HCT116 (cell line): ENCODE measurements at regions not wholly inside any gene's neighbourhood (a gene's known extent, or its start where the extent isn't known, plus 50 kb on each side); places are given as distances from the start of the nearest gene placed in this dataset.

Experiments
- ATAC-seq: fragments of 200-7000 bp; cut with Tn5 transposase; 2 replicates; pipeline ENCODE4 v1.9.1; 2020; ENCODE audit warnings: mild to moderate bottlenecking, moderate library complexity
- BruUV-seq: library from RNA; stranded (reverse); fragments of 400-500 nt; replicated peaks from 2 replicates; lab custom pipeline; 2021; lab: Mats Ljungman, UMichigan
- CTCF ChIA-PET: fragments of 300-600 bp; sonication (Branson Sonifier 250); formaldehyde crosslinking; loops from one replicate; lab custom pipeline; 2021; ENCODE audit warnings: antibody characterized with exemption; lab: Charles Lee
- POLR2A ChIA-PET: fragments of 300-600, 350-600 bp; sonication (Branson Sonifier 250); formaldehyde crosslinking; loops from one replicate; lab custom pipeline; 2021; ENCODE audit warnings: antibody characterized with exemption; lab: Charles Lee
- RAD21 ChIA-PET, 2 experiments: fragments of 300-600 bp; sonication (Branson Sonifier 250); formaldehyde crosslinking; loops; one replicate each; lab custom pipeline; 2023; ENCODE audit warnings: low total read pairs in 2 of 2; ENCODE audit not compliant: uncharacterized antibody in 2 of 2, unreplicated experiment in 2 of 2, low non-redundant PET in 1 of 2; lab: Charles Lee
- DNase-seq: peaks from one replicate; pipeline ENCODE4 v3.0.0-alpha.2; 2010; ENCODE audit warnings: low read depth, low spot score
- H2AFZ ChIP-seq: fragments of 200-600 bp; shearing (Covaris generic), sonication (generic); 2 replicates; pipeline ENCODE4 v1.6.1; 2017; ENCODE audit warnings: low read depth, mixed run types, mixed read lengths, antibody characterized with exemption, low read length; ENCODE audit not compliant: poor library complexity, severe bottlenecking
- H3K27ac ChIP-seq: 2 replicates; pipeline ENCODE4 v1.5.1; 2012; ENCODE audit warnings: low read depth, low read length
- H3K27me3 ChIP-seq: fragments of 200-600 bp; sonication (generic); 2 replicates; pipeline ENCODE4 v1.6.1; 2016; ENCODE audit warnings: mixed run types, low read length, mixed read lengths; ENCODE audit not compliant: insufficient read depth
- H3K36me3 ChIP-seq, 2 experiments: fragments of 200-500 bp in 1 of 2; fragments of 200-600 bp in 1 of 2; sonication (Bioruptor generic) in 1 of 2; sonication (generic) in 1 of 2; 2 replicates each; pipeline versions ENCODE4 v1.5.1 to v1.6.1; 2014 to 2016; ENCODE audit warnings: low read length in 2 of 2, inconsistent platforms in 1 of 2, mixed read lengths in 1 of 2, mixed run types in 1 of 2; ENCODE audit not compliant: insufficient read depth in 2 of 2, control insufficient read depth in 1 of 2
- H3K4me1 ChIP-seq, 2 experiments: fragments of 200-600 bp in 1 of 2; sonication (generic) in 1 of 2; 2 replicates each; pipeline versions ENCODE4 v1.5.1 to v1.6.1; 2012 to 2017; ENCODE audit warnings: low read length in 2 of 2, inconsistent platforms in 1 of 2, mild to moderate bottlenecking in 1 of 2, mixed read lengths in 1 of 2, mixed run types in 1 of 2, moderate library complexity in 1 of 2; ENCODE audit not compliant: insufficient read depth in 2 of 2, control insufficient read depth in 1 of 2
- H3K4me2 ChIP-seq: fragments of 200-600 bp; sonication (generic); 2 replicates; pipeline ENCODE4 v1.6.1; 2017; ENCODE audit warnings: mixed run types, low read length, mixed read lengths
- H3K4me3 ChIP-seq, 2 experiments: fragments of 200-600 bp in 1 of 2; sonication (generic) in 1 of 2; replicated peaks in 1 of 2; 2 replicates each; pipeline ENCODE4 v1.5.1; 2011 to 2016; ENCODE audit warnings: low read length in 2 of 2, control low read depth in 1 of 2, low read depth in 1 of 2, mild to moderate bottlenecking in 1 of 2, mixed read lengths in 1 of 2, mixed run types in 1 of 2
- H3K79me2 ChIP-seq: fragments of 200-600 bp; sonication (generic); 2 replicates; pipeline ENCODE4 v1.6.1; 2017; ENCODE audit warnings: mild to moderate bottlenecking, mixed run types, low read length, moderate library complexity, mixed read lengths; ENCODE audit not compliant: insufficient read depth
- H3K9ac ChIP-seq: fragments of 200-600 bp; sonication (generic); 2 replicates; pipeline ENCODE4 v1.6.1; 2016; ENCODE audit warnings: low read length, mixed read lengths
- H3K9me2 ChIP-seq: fragments of 200-600 bp; sonication (generic), shearing (Covaris generic); 2 replicates; pipeline ENCODE4 v1.6.1; 2017; ENCODE audit warnings: mixed run types, mild to moderate bottlenecking, moderate library complexity; ENCODE audit not compliant: insufficient read depth
- H3K9me3 ChIP-seq, 2 experiments: fragments of 200-500 bp in 1 of 2; fragments of 200-600 bp in 1 of 2; sonication (Bioruptor generic) in 1 of 2; sonication (generic) in 1 of 2; 2 replicates each; pipeline ENCODE4 v1.6.1; 2014 to 2017; ENCODE audit warnings: low read length in 2 of 2, mixed read lengths in 2 of 2, inconsistent platforms in 1 of 2, low read depth in 1 of 2, mild to moderate bottlenecking in 1 of 2, mixed run types in 1 of 2, moderate library complexity in 1 of 2; ENCODE audit not compliant: control insufficient read depth in 1 of 2, insufficient read depth in 1 of 2
- H4K20me1 ChIP-seq: fragments of 200-600 bp; sonication (generic), shearing (Covaris generic); 2 replicates; pipeline ENCODE4 v1.6.1; 2017; ENCODE audit warnings: mixed run types, mild to moderate bottlenecking, moderate library complexity; ENCODE audit not compliant: insufficient read depth
- ATF3 ChIP-seq: IDR thresholded peaks from 2 replicates; pipeline ENCODE4 v1.6.1; 2012
- CTCF ChIP-seq, 3 experiments: fragments of 200-600 bp in 1 of 3; sonication (generic) in 1 of 3; IDR thresholded peaks in 2 of 3; conservative IDR thresholded peaks in 1 of 3; 2 replicates each; pipeline ENCODE4 v1.5.1; 2012 to 2017; ENCODE audit warnings: low read depth in 2 of 3, low read length in 2 of 3, antibody characterized with exemption in 1 of 3, borderline replicate concordance in 1 of 3, control low read depth in 1 of 3, mild to moderate bottlenecking in 1 of 3, mixed read lengths in 1 of 3, mixed run types in 1 of 3, moderate library complexity in 1 of 3; ENCODE audit not compliant: insufficient read depth in 1 of 3
- EGR1 ChIP-seq: IDR thresholded peaks from 2 replicates; pipeline ENCODE4 v1.6.1; 2012; ENCODE audit warnings: low read depth
- EZH2 ChIP-seq: fragments of 200-600 bp; sonication (generic); IDR thresholded peaks from 2 replicates; pipeline ENCODE4 v1.6.1; 2017; ENCODE audit warnings: antibody characterized with exemption, mixed run types
- FOSL1 ChIP-seq: IDR thresholded peaks from 2 replicates; pipeline ENCODE4 v1.6.1; 2012; ENCODE audit warnings: low read depth
- JUND ChIP-seq: IDR thresholded peaks from 2 replicates; pipeline ENCODE4 v1.6.1; 2012
- MAX ChIP-seq: IDR thresholded peaks from 2 replicates; pipeline ENCODE4 v1.6.1; 2012
- POLR2A ChIP-seq: IDR thresholded peaks from 2 replicates; pipeline ENCODE4 v1.7.0; 2011; ENCODE audit warnings: borderline replicate concordance; ENCODE audit not compliant: insufficient read depth, insufficient read length; ENCODE audit errors: extremely low read depth
- POLR2AphosphoS5 ChIP-seq: IDR thresholded peaks from 2 replicates; pipeline ENCODE4 v1.6.1; 2011; ENCODE audit warnings: mild to moderate bottlenecking, low read depth, low read length, moderate library complexity
- SP1 ChIP-seq: IDR thresholded peaks from 2 replicates; pipeline ENCODE4 v1.6.1; 2012; ENCODE audit warnings: low read depth
- SRF ChIP-seq: IDR thresholded peaks from 2 replicates; pipeline ENCODE4 v1.6.1; 2012; ENCODE audit warnings: low read depth
- TCF7L2 ChIP-seq: IDR thresholded peaks from 2 replicates; pipeline ENCODE4 v1.7.0; 2011; ENCODE audit warnings: borderline replicate concordance, inconsistent platforms; ENCODE audit not compliant: insufficient read depth, insufficient read length; ENCODE audit errors: extremely low read depth
- YY1 ChIP-seq: IDR thresholded peaks from 2 replicates; pipeline ENCODE4 v1.6.1; 2011; ENCODE audit warnings: low read length, low read depth, moderate library complexity, mild to moderate bottlenecking; ENCODE audit not compliant: insufficient replicate concordance; ENCODE audit errors: extremely low read depth
- ZBTB33 ChIP-seq: IDR thresholded peaks from 2 replicates; pipeline ENCODE4 v1.6.1; 2011; ENCODE audit warnings: mild to moderate bottlenecking, low read length, moderate library complexity; ENCODE audit not compliant: insufficient replicate concordance; ENCODE audit errors: extremely low read depth
- ZFX ChIP-seq: fragments of 450-650 bp; IDR thresholded peaks from 2 replicates; pipeline ENCODE4 v1.6.1; 2017
- ZNF274 ChIP-seq: fragments of 200-500 bp; sonication (Bioruptor generic); IDR thresholded peaks from 2 replicates; pipeline ENCODE4 v1.6.1; 2014; ENCODE audit warnings: mild to moderate bottlenecking, low read depth, low read length, inconsistent platforms
- intact Hi-C: fragments of 100-400 bp; cut with micrococcal nuclease; formaldehyde crosslinking; loops from 2 replicates; pipeline ENCODE4 v1.10.0; 2022

- no TSS peak for BruUV-seq
- ChIA-PET RAD21 (no interaction called here), CTCF (no interaction called here)
- Histone ChIP-seq H3K27ac (no peak overlapping the region), H2AFZ (no peak overlapping the region), H3K27me3 (no peaks in the 10 kb centered on the region), H3K4me2 (no peak overlapping the region), H3K4me3 (no peak overlapping the region), H3K36me3 (no peaks in the 10 kb centered on the region), H3K9ac (no peak overlapping the region), H3K4me1 (no peaks in the 10 kb centered on the region)
- TF ChIP-seq SRF (no peak), ZFX (no peak), JUND (no peak)
- TF ChIP-seq, all 23 proteins: peak for 0
- DNase-seq (no peak), ATAC-seq (no peak)
- Histone ChIP-seq H3K79me2 (no peaks in the 10 kb centered on the region), H3K9me3 (no peaks in the 10 kb centered on the region), H3K9me2 (no peaks in the 10 kb centered on the region), H4K20me1 (no peaks in the 10 kb centered on the region)
- intact Hi-C loops = no loop called here
- POLR2A ChIA-PET = no interaction called here
These were observed 196.8 kb upstream of the ATP6AP2 start for GRCh38 chrX:40383969-40384368.

GRCh38 chrX:40383360-40383759 lies 197.4 kb upstream of the ATP6AP2 start:
- TF ChIP-seq EZH2 (no peak), ZBTB33 (no peak), POLR2A (no peak), ZFX (no peak), FOSL1 (no peak), CTCF (IDR thresholded peaks at IDR 0.05 in 2 of 3, conservative IDR thresholded peaks at IDR 0.05 in 1 of 3; ENCODE audit: borderline replicate concordance in 1 of 3, insufficient read depth in 1 of 3, low read depth in 2 of 3, low read length in 2 of 3) (no peak), SP1 (no peak), EGR1 (no peak), MAX (no peak), ATF3 (no peak), TCF7L2 (no peak), POLR2AphosphoS5 (no peak), ZNF274 (no peak), YY1 (no peak)
- Histone ChIP-seq H3K27me3 (no peaks in the 10 kb centered on the region), H3K4me3 (no peak overlapping the region), H3K9ac (no peak overlapping the region), H3K79me2 (no peaks in the 10 kb centered on the region), H3K9me2 (no peaks in the 10 kb centered on the region), H3K27ac (no peak overlapping the region), H3K4me1 (no peaks in the 10 kb centered on the region), H3K4me2 (no peak overlapping the region), H2AFZ (no peak overlapping the region), H3K36me3 (no peaks in the 10 kb centered on the region), H4K20me1 (no peaks in the 10 kb centered on the region), H3K9me3 (no peaks in the 10 kb centered on the region)
- intact Hi-C loops = no loop called here
- ChIA-PET RAD21 (no interaction called here), POLR2A (no interaction called here), CTCF (no interaction called here)
- BruUV-seq = no TSS peak
- no peak for DNase-seq
- ATAC-seq = no peak
